B cell (primary cell): ENCODE measurements at regions not wholly inside any gene's neighbourhood (a gene's known extent, or its start where the extent isn't known, plus 50 kb on each side); places are given as distances from the start of the nearest gene placed in this dataset.

ENCODE experiments used
- CTCF ChIP-seq: fragments of 200-600 bp; IDR thresholded peaks from one replicate; pipeline ENCODE4 v1.8.0; 2022; ENCODE audit warnings: antibody characterized with exemption, mild to moderate bottlenecking
- EZH2 ChIP-seq: IDR thresholded peaks from 2 replicates; pipeline ENCODE4 v1.6.1; 2012; ENCODE audit warnings: borderline replicate concordance, low read depth, mild to moderate bottlenecking, moderate library complexity, low read length; ENCODE audit not compliant: insufficient read depth, poor library complexity, severe bottlenecking

GRCh38 chr1:198019126-198019525 is 102.0 kb downstream of the LHX9 start:
- TF ChIP-seq CTCF (no peak), EZH2 (no peak)
